COLO668 (cell line): ENCODE measurements at regions not wholly inside any gene's neighbourhood (a gene's known extent, or its start where the extent isn't known, plus 50 kb on each side); places are given as distances from the start of the nearest gene placed in this dataset.
"Not testable (repeated sequence)": the region's sequence is repeated elsewhere in the genome, so short reads cannot be mapped to it uniquely, and the experiment has no call there.

Experiments
- DNase-seq: peaks from one replicate; lab custom pipeline; 2025; ENCODE audit not compliant: unreplicated experiment; lab: John Stamatoyannopoulos, UW

- no peak for DNase-seq
Measured at GRCh38 chr2:8329660-8330622, 351.9 kb upstream of the ID2 start.

GRCh38 chr2:8331068-8331467 is 350.8 kb upstream of the ID2 start:
- DNase-seq: no peak

DNA sequence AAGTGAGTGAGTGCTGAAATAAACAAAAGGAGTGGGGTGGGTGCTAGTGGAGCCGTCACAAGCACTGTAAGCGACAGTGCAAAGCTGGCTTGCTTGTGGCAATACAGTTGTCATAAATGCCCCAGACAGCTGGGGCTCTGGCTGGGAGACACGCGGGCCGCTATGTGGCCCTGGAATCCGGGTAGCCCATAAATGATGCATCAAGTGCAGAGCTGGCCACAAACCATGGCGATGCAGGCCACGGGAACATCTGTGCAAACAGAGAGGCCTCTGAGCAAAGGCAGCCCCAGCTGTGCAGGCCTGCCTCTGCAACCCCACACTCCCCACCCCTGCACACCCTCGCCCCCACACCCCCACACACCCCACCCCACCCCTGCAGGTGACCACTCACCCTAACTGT is 349.2 kb upstream of the ID2 start:
- peak; percentile 63 for DNase-seq

- DNase-seq: no peak
Measured at GRCh38 chr2:8333177-8333831, 348.6 kb upstream of the ID2 start.

DNA sequence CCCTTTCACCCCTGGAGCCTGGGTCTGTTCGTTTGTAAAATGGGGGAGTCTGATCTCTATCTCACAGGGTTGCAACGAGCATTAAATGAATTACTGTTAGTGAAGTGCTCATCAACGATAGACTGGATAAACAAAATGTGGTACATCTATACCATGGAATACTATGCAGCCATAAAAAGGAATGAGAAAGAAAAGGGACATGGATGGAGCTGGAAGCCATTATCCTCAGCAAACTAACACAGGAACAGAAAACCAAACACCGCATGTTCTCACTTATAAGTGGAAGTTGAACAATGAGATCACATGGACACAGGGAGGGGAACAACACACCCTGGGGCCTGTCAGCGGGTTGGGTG is 348.0 kb upstream of the ID2 start:
- not testable (repeated sequence) for DNase-seq

GRCh38 chr2:8334866-8335325 is 347.0 kb upstream of the ID2 start:
- DNase-seq: no peak

- DNase-seq: no peak
Measured at GRCh38 chr2:8335801-8336200, 346.1 kb upstream of the ID2 start.

DNA sequence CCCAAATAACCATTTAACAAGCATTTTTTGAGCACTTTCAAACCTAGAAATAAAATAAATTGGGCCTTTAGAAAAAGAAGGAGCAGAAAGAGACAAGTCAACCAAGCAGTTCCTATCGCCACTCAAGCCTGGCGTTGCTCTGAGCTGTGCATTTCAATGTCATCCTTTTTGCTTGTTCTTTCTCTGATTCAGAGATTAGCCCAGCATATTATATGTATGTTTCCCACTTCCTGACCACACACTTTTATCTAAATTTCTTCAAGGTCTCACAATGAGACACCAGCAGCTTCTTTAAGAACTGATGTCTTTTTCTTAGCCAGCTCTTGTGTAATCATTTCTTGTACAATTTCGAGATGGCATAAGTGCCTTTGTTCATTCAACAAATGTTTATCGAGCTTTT is 344.5 kb upstream of the ID2 start:
- no peak for DNase-seq

DNA sequence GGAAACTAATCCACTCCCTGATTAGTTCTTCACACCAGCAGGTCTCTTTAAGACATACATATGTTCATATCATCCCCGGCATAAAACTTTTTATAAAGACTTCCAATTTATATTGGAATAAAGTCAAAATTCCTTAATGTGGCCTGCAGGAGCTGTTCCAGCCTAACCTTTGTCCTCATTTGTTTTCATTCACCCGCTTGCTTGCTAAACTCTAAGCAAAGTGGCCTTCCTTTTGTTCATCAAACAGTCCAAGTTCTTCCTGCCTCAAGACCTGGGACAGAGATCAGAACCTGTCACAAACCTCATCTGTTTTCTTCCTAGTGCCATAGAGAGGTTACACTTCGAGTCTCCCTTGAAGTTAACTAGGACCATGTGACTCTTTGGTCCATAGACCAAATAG is 339.4 kb upstream of the ID2 start:
- no peak for DNase-seq

GRCh38 chr2:8343031-8343430 is 338.8 kb upstream of the ID2 start:
- no peak for DNase-seq

DNA sequence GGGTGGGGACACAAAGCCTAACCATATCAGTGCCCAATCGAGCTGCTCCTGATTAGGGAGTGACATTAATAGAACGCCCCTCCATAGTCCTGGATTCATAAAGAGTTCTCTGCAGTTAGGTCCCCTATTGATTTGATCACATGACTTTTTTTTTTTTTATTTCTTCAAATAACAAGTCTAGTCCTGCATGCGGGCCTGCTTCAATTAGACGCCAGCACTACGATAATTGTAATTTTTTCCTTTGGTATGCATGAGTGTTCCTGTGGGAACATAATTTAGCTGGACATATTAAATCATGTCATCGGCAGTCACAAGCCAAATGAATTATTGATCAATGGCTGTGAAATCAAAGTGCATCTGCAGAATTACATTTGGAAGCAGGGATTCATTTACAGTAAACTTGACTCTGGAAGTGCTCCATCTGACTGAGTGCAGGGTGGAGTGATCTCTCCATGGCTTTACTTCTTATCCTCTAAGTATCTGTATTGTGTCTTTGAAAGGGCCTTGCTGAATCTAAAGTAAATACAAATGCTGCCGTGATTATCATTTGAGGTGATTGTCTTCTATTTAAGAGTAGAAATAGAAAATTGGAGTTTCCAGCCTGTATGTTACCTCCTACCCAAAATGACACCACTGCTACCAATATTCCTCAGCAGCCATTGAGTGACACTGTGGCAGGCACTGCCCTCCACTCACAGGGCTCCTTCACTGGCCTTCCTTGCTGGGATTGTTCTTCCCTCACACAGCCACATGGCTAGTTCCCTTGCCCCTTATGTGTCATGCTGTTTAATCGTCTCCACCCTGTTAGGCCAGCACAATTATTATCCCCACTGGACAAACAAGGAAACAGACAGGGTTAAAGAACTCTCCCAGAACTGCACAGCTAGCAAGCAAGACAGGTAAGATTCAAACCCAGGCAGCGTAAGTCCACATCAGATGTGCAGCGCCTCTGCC is 337.4 kb upstream of the ID2 start:
- DNase-seq: no peak

GRCh38 chr2:8345200-8345599 is 336.7 kb upstream of the ID2 start:
- DNase-seq: no peak

DNA sequence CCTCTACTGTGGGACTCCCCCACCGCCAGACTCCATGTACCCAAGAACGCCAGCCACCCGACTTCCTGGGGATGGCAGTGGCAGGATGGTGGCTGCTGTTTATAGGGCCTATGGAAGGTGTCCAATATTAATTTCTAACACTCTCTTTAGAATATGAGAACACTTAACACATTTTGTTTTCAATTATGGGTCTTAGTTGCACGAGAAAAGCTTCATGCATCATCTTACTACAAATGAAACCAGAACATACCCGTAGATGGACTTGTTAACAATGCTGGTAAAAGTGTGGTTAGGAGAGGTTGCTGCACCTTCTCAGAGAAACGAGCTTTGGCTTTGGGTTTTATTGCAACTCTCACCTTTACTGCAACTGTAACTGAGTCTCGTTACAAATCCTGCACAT is 335.6 kb upstream of the ID2 start:
- no peak for DNase-seq

- no peak for DNase-seq
Measured at GRCh38 chr2:8346706-8347430, 335.0 kb upstream of the ID2 start.

- DNase-seq: peak; percentile 13
Measured at GRCh38 chr2:8348911-8349310, 332.9 kb upstream of the ID2 start.

- no peak for DNase-seq
Measured at GRCh38 chr2:8352296-8352695, 329.6 kb upstream of the ID2 start.

DNA sequence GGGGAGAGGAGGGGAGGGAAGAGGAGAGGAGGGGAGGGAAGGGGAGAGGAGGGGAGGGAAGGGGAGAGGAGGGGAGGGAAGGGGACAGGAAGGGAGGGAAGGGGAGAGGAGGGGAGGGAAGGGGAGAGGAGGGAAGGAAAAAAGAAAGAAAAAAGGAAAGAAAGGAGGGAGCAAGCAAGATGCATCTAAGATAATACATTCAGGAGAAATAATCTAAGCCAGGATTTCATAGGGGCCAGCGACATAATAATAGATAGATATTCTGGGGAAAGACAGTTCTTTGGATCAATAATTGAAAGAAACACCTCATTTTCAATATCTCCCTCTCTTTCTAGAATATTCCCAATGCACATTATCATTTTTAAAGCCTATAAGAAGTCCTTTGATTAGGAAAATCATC is 328.9 kb upstream of the ID2 start:
- DNase-seq: no peak

GRCh38 chr2:8355102-8355859 is 326.6 kb upstream of the ID2 start:
- no peak for DNase-seq

- no peak for DNase-seq
Measured at GRCh38 chr2:8357738-8358518, 323.9 kb upstream of the ID2 start.
